ENCODE measurements at regions not wholly inside any gene's neighbourhood (a gene's known extent, or its start where the extent isn't known, plus 50 kb on each side); places are given as distances from the start of the nearest gene placed in this dataset.

- H3K27me3 Mint-ChIP-seq (ENCODE audit: low read depth), result no peaks in the 10 kb centered on the region
- no peaks in the 10 kb centered on the region for H3K9me3 Mint-ChIP-seq
- H3K36me3 Mint-ChIP-seq (ENCODE audit: low read depth), result no peaks in the 10 kb centered on the region
- H3K4me3 Mint-ChIP-seq, result no peak overlapping the region
- no peaks in the 10 kb centered on the region for H3K4me1 Mint-ChIP-seq (ENCODE audit: low read depth)
- H3K27ac Mint-ChIP-seq, result no peak overlapping the region
Measured at GRCh38 chr9:119956111-119956510, 586.9 kb upstream of the BRINP1 start.

GRCh38 chr9:119955276-119955675 is 586.0 kb upstream of the BRINP1 start:
- Mint-ChIP-seq H3K36me3 (ENCODE audit: low read depth) (no peaks in the 10 kb centered on the region), H3K27me3 (ENCODE audit: low read depth) (no peaks in the 10 kb centered on the region), H3K4me3 (no peak overlapping the region), H3K27ac (no peak overlapping the region), H3K4me1 (ENCODE audit: low read depth) (no peaks in the 10 kb centered on the region), H3K9me3 (no peaks in the 10 kb centered on the region)

- Mint-ChIP-seq H3K27me3 (ENCODE audit: low read depth) (no peaks in the 10 kb centered on the region), H3K36me3 (ENCODE audit: low read depth) (no peaks in the 10 kb centered on the region), H3K27ac (no peak overlapping the region), H3K4me3 (no peak overlapping the region), H3K9me3 (no peaks in the 10 kb centered on the region), H3K4me1 (ENCODE audit: low read depth) (no peaks in the 10 kb centered on the region)
Measured at GRCh38 chr9:119951591-119951990, 582.4 kb upstream of the BRINP1 start.

GRCh38 chr9:119951090-119951489 is 581.9 kb upstream of the BRINP1 start:
- Mint-ChIP-seq H3K4me3 (no peak overlapping the region), H3K9me3 (no peaks in the 10 kb centered on the region), H3K27ac (no peak overlapping the region), H3K4me1 (ENCODE audit: low read depth) (no peaks in the 10 kb centered on the region), H3K27me3 (ENCODE audit: low read depth) (no peaks in the 10 kb centered on the region), H3K36me3 (ENCODE audit: low read depth) (no peaks in the 10 kb centered on the region)

GRCh38 chr9:119945686-119946085 is 576.5 kb upstream of the BRINP1 start:
- Mint-ChIP-seq H3K9me3 (no peaks in the 10 kb centered on the region), H3K36me3 (ENCODE audit: low read depth) (no peaks in the 10 kb centered on the region), H3K27me3 (ENCODE audit: low read depth) (no peaks in the 10 kb centered on the region), H3K4me3 (no peak overlapping the region), H3K27ac (no peak overlapping the region), H3K4me1 (ENCODE audit: low read depth) (peaks cover 4% of the 10 kb centered on the region)

GRCh38 chr9:119941091-119941490 is 571.9 kb upstream of the BRINP1 start:
- Mint-ChIP-seq H3K27me3 (ENCODE audit: low read depth) (no peaks in the 10 kb centered on the region), H3K36me3 (ENCODE audit: low read depth) (no peaks in the 10 kb centered on the region), H3K4me1 (ENCODE audit: low read depth) (peaks cover 4% of the 10 kb centered on the region), H3K9me3 (no peaks in the 10 kb centered on the region), H3K27ac (no peak overlapping the region), H3K4me3 (no peak overlapping the region)

- no peaks in the 10 kb centered on the region for H3K36me3 Mint-ChIP-seq (ENCODE audit: low read depth)
- no peaks in the 10 kb centered on the region for H3K9me3 Mint-ChIP-seq
- no peaks in the 10 kb centered on the region for H3K4me1 Mint-ChIP-seq (ENCODE audit: low read depth)
- H3K27me3 Mint-ChIP-seq (ENCODE audit: low read depth), result no peaks in the 10 kb centered on the region
- no peak overlapping the region for H3K27ac Mint-ChIP-seq
- no peak overlapping the region for H3K4me3 Mint-ChIP-seq
Measured at GRCh38 chr9:119938871-119939270, 569.6 kb upstream of the BRINP1 start.

- no peak overlapping the region for H3K27ac Mint-ChIP-seq
- no peaks in the 10 kb centered on the region for H3K4me1 Mint-ChIP-seq (ENCODE audit: low read depth)
- H3K36me3 Mint-ChIP-seq (ENCODE audit: low read depth), result no peaks in the 10 kb centered on the region
- no peaks in the 10 kb centered on the region for H3K9me3 Mint-ChIP-seq
- no peaks in the 10 kb centered on the region for H3K27me3 Mint-ChIP-seq (ENCODE audit: low read depth)
- H3K4me3 Mint-ChIP-seq, result no peak overlapping the region
Measured at GRCh38 chr9:119934497-119934896, 565.3 kb upstream of the BRINP1 start.

GRCh38 chr9:119933191-119933590 is 564.0 kb upstream of the BRINP1 start:
- Mint-ChIP-seq H3K4me3 (no peak overlapping the region), H3K36me3 (ENCODE audit: low read depth) (no peaks in the 10 kb centered on the region), H3K27me3 (ENCODE audit: low read depth) (no peaks in the 10 kb centered on the region), H3K4me1 (ENCODE audit: low read depth) (no peaks in the 10 kb centered on the region), H3K27ac (no peak overlapping the region), H3K9me3 (no peaks in the 10 kb centered on the region)

GRCh38 chr9:119924736-119925135 is 555.5 kb upstream of the BRINP1 start:
- H3K27ac Mint-ChIP-seq, result no peak overlapping the region
- no peaks in the 10 kb centered on the region for H3K27me3 Mint-ChIP-seq (ENCODE audit: low read depth)
- H3K4me3 Mint-ChIP-seq, result no peak overlapping the region
- H3K9me3 Mint-ChIP-seq, result peaks cover 13% of the 10 kb centered on the region
- no peaks in the 10 kb centered on the region for H3K4me1 Mint-ChIP-seq (ENCODE audit: low read depth)
- no peaks in the 10 kb centered on the region for H3K36me3 Mint-ChIP-seq (ENCODE audit: low read depth)

- H3K9me3 Mint-ChIP-seq, result peaks cover 13% of the 10 kb centered on the region
- H3K27me3 Mint-ChIP-seq (ENCODE audit: low read depth), result no peaks in the 10 kb centered on the region
- no peaks in the 10 kb centered on the region for H3K4me1 Mint-ChIP-seq (ENCODE audit: low read depth)
- H3K36me3 Mint-ChIP-seq (ENCODE audit: low read depth), result no peaks in the 10 kb centered on the region
- H3K4me3 Mint-ChIP-seq, result no peak overlapping the region
- no peak overlapping the region for H3K27ac Mint-ChIP-seq
Measured at GRCh38 chr9:119917175-119917574, 547.9 kb upstream of the BRINP1 start.

- no peak overlapping the region for H3K4me3 Mint-ChIP-seq
Measured at GRCh38 chr9:119907056-119907455, 537.8 kb upstream of the BRINP1 start.

GRCh38 chr9:119905724-119906123 is 536.5 kb upstream of the BRINP1 start:
- Mint-ChIP-seq H3K36me3 (ENCODE audit: low read depth) (peaks cover 2% of the 10 kb centered on the region), H3K4me1 (ENCODE audit: low read depth) (no peaks in the 10 kb centered on the region), H3K9me3 (peaks cover 7% of the 10 kb centered on the region), H3K4me3 (no peak overlapping the region), H3K27me3 (ENCODE audit: low read depth) (no peaks in the 10 kb centered on the region), H3K27ac (no peak overlapping the region)

More at GRCh38 chr9:119907056-119907455, 537.8 kb upstream of the BRINP1 start:
- no peak overlapping the region for H3K27ac Mint-ChIP-seq
- no peaks in the 10 kb centered on the region for H3K27me3 Mint-ChIP-seq (ENCODE audit: low read depth)
- H3K36me3 Mint-ChIP-seq (ENCODE audit: low read depth), result peaks cover 2% of the 10 kb centered on the region
- peaks cover 7% of the 10 kb centered on the region for H3K9me3 Mint-ChIP-seq
- no peaks in the 10 kb centered on the region for H3K4me1 Mint-ChIP-seq (ENCODE audit: low read depth)

- no peak overlapping the region for H3K4me3 Mint-ChIP-seq
- H3K4me1 Mint-ChIP-seq (ENCODE audit: low read depth), result no peaks in the 10 kb centered on the region
- peaks cover 7% of the 10 kb centered on the region for H3K9me3 Mint-ChIP-seq
- no peak overlapping the region for H3K27ac Mint-ChIP-seq
- H3K27me3 Mint-ChIP-seq (ENCODE audit: low read depth), result no peaks in the 10 kb centered on the region
- peaks cover 2% of the 10 kb centered on the region for H3K36me3 Mint-ChIP-seq (ENCODE audit: low read depth)
Measured at GRCh38 chr9:119903851-119904250, 534.6 kb upstream of the BRINP1 start.

- no peaks in the 10 kb centered on the region for H3K27me3 Mint-ChIP-seq (ENCODE audit: low read depth)
- H3K4me1 Mint-ChIP-seq (ENCODE audit: low read depth), result no peaks in the 10 kb centered on the region
- no peak overlapping the region for H3K27ac Mint-ChIP-seq
- no peak overlapping the region for H3K4me3 Mint-ChIP-seq
- H3K36me3 Mint-ChIP-seq (ENCODE audit: low read depth), result no peaks in the 10 kb centered on the region
- H3K9me3 Mint-ChIP-seq, result peaks cover under 1% of the 10 kb centered on the region
Measured at GRCh38 chr9:119902611-119903010, 533.4 kb upstream of the BRINP1 start.

- H3K27ac Mint-ChIP-seq, result no peak overlapping the region
- no peaks in the 10 kb centered on the region for H3K9me3 Mint-ChIP-seq
- H3K4me1 Mint-ChIP-seq (ENCODE audit: low read depth), result no peaks in the 10 kb centered on the region
- no peak overlapping the region for H3K4me3 Mint-ChIP-seq
- no peaks in the 10 kb centered on the region for H3K27me3 Mint-ChIP-seq (ENCODE audit: low read depth)
- no peaks in the 10 kb centered on the region for H3K36me3 Mint-ChIP-seq (ENCODE audit: low read depth)
Measured at GRCh38 chr9:119898316-119898715, 529.1 kb upstream of the BRINP1 start.
